HG03064 (cell line): ENCODE measurements at regions not wholly inside any gene's neighbourhood (a gene's known extent, or its start where the extent isn't known, plus 50 kb on each side); places are given as distances from the start of the nearest gene placed in this dataset.
"Not testable (repeated sequence)": the region's sequence is repeated elsewhere in the genome, so short reads cannot be mapped to it uniquely, and the experiment has no call there.

Source experiments
- ATAC-seq: cut with Tn5 transposase; IDR thresholded peaks from one replicate; pipeline ENCODE4 v1.9.1; 2021; ENCODE audit warnings: low read depth; ENCODE audit not compliant: unreplicated experiment

DNA sequence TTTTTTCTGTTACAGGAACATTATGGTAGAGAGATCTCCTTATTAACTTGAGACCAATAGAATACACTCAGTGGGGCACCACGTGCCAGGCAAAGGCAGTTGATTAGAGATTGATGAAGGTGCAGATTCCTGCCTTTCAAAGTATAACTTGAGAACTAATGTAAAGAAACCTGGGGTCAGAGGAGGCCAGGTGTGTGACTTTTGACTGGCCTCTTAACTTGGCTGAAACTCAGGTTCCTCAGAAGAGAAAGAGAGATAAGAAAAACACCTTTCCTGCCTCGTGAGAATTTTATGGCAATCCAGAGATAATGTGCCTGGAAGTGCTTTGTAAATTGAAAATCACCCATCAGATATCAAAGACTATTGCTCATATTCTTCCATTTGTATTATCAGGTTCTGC is 110.7 kb upstream of the GZMB start:
- ATAC-seq: no peak

DNA sequence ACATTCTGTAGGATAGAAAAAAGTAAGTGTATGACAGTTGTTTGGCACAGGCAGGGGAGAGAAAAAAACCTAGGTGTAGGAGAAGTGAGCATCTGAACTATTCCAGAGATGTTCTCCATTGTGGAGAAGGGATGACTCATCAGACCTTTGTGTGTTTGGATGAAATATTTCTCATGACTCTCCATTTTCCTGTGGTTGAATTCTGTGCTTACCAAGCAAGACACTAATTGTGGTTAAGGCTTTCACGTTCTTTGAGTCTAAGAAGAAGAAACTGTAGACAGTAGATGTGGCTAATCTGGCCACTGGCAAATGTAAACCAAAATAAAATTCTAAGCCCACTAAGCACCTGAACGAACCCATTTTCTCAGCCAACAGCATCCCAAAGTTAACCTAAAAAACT is 107.9 kb upstream of the GZMB start:
- ATAC-seq: no peak

DNA sequence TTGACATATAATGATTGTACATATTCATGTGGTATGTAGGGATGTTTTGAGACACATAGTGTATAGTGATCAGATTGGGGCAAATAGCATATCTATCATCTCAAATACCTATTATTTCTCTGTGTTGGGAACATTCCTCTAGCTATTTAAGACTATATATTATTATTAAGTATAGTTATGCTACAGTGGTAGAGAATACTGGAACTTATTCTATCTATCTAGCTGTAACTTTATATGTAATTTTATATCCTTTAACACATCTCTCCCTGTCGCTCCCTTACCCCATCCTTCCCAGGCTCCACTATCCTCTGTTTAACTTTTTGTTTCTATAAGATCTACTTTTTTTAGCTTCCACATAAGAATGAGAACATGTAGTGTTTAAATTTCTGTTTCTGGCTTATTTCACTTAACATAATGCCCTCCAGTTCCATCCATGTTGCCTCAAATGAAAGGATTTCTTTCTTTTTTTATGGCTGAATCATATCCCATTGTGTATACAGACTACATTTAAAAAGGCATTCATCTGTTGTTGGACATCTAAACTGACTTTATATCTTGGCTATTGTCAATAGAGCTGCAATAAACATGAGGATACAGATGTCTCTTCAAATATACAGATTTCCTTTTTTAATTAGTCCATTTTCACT is 102.1 kb upstream of the GZMB start:
- no peak for ATAC-seq

DNA sequence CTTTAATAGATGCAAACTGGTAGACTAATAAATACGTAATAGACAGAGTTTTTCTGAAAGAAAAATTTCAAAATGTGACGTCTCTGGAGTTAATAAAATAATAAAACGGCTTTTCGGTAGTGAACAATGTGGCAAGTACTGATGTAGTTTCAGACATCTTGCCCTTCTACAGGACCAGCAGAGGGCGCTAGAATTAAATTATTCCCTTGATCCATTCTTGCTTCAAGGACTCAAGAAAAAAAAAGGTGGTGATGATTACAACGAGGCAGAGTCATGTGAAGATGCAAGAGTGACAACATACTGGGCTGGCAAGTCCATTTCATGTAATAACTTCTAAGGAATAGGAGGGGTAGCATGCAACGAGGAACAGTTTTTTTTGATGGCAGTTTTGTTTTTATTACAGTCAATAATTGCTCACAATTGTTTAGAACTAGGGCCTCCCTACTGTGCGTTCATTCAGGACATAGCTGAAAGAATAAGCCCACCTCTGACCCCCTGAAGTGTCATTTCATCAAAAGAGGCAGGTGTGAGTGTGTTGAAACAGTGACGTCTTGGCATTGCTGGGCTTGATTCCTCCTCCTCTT is 101.0 kb upstream of the GZMB start:
- no peak for ATAC-seq

DNA sequence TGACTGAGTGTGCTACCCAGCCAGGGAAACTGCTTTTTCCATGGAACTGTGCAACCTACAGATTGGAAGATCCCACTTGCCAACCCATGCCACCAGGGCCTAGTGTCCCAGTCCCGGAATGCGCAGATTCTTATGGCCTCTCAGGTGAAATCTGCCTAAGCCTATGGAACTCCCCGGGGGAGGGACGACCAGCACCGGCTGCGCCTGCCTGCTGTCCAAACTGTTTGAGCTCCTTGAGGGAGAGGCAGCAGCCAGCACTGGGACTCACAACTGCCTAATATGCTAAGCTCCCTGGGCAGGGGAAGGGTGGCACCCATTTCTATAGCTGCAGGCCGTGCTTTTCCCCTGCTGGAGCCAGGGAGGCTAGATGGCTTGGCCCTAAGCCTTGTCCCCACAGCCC is 92.5 kb upstream of the GZMB start:
- ATAC-seq: no peak

DNA sequence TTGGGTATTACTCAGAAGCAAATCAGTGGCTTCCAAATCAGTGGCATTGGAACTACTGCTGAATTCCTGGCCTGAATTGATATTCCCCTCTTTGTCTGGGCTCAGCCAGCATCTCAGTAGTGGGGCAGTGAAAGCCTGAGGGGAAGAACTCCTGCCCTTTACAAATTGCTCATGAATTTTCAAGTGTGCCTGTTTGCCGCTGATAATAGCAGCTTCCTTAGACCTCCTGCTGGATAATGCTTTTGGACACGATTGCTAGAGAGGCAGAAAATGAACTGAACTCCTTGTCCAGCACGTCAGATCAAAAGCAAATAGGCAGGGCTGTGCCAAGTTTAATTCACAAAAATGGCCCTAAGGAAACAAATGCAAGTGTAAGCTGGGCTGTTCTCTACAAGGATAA is 91.3 kb upstream of the GZMB start:
- ATAC-seq: no peak

DNA sequence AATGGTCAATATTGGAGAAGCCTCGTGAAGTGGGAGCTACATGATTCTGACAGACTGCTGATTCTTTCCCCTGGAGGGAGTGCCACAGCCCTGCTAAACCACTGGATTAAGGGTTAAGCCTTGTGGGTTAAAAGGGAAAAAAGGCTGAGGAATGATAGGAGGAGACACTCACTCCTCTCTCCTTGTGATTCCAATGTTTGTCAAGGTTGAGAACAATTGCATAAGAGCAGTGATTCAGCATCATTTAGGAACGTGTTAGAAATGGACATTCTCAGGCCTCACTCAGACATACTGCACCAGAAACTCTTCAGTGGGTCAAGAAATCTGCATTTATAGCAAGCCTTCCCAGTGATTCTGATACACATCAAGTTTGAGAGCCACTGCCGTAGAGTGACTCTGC is 87.8 kb upstream of the GZMB start:
- ATAC-seq: no peak

DNA sequence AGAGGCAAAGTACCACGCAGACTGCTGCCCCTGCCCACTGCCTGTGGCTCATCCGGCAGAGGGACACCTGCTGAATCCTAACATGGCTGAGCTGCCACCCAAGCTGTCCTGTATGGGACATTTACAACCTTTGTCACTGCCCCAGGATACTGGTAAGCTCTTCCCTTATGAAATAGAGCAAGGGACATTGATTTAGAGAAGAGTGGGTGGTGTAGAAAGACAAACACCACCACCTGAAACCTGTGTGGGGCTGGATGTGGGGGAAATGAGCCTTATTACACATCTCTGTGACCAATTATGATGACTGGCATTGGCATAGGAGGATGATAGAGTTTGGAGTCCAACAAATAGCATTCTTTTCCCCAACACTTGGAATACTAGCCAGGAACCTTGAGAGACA is 81.2 kb upstream of the GZMB start:
- no peak for ATAC-seq

DNA sequence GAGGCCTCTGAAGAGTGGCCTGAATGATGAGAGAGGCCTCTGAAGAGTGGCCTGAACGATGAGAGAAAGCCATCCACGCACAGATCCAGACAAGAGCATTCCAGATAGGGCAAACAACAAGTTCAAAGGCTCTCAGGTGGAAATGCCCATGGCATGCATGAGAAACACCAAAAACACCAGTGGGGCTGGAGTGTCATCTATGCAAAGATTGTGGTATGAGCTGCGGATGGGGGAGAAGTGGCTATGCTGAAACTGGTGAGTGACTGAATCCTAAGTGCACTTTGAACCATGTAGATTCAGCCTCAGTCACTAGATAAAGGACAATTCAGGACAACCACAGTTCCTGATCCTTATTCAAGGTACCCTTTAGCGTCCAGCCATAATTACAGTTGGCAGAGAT is 79.4 kb upstream of the GZMB start:
- ATAC-seq: no peak

DNA sequence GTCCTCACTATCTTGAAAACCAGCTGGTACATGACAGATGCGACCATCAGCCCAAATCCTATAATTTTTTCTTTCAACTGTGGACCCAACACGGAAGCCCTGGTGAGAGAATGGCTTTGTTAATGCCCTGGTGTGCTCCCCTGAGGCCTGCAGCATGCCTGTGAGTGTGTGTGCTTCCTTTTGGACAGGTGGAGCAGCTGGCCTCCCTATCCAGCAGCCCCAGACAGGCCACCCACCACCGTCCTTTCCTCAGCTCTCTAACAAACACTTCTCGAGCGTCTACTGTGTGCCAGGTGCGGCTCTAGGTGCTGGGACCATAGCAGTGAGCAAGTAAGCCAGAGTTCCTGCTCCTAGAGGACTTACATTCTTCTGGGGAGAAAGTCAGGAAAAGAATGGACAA is 78.9 kb upstream of the GZMB start:
- no peak for ATAC-seq

DNA sequence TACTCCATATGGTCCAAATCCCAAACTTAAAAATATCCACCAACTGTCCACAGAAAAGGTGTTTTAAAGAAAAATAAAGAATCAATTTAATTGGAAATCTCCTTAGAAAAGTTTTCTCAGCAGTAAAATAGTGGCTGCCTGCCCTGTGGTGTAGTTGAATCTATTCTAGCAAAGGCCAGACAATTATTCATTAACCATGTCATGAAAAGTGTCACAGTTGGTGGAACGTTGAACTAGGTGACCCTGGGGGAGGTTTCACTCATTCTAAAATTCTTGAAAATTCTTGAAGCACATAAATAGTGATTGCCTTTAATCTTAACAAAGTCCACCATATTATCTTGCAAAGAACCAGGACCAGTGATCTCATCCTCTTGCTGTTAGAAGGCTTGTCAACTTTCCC is 78.4 kb upstream of the GZMB start:
- ATAC-seq: no peak

DNA sequence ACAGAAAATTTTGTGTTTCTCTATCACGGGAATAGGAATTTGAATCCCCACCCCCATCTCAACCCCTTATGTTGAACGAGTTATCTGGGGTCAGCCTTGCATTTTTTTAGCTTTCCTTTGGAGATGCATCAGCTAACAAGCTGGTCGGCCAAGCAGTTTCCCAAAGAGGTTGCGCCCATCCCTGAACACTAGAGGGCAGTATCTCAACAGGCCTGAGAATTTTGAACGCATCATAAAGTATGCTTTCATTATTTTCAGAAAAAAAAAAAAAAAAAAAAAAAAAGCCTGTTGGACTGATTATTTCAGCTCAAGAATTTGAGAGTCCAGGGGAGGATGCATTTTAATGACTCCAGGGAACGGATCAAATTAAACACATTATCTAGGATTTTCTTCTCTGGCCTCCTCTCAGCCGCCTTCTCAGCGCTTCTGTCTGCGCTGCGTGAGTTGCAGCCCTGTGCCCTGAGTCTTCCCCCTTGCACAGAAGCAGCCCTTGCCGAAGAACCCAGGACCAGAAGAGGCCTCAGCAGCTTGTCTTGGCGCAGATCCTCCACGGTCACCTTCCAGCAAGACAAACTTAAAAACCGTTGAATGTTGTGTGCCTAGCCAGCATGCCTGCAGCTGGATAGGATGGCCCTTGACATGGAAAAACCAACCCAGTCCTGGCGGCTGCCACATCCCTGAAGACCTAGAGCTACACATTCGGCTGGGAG is 76.6 kb upstream of the GZMB start:
- ATAC-seq: no peak

DNA sequence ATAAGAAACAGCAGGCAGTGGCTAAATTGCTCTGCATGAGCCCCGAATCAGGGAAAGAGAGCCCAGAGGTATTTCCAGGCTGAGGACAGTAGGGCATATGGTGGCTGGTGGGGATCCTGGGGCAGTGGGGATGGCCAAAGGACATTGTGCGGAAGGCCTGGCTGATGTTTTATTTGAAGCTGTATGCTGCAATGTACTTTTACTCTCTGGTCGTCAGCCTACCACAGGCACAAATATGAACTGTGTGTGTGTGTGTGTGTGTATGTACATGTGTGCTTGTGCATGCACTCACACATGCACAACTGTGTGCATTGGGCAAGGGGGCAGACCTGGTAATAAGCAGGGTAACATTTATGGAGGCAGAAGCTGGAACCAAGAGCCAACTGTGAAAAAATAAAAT is 74.7 kb upstream of the GZMB start:
- no peak for ATAC-seq

DNA sequence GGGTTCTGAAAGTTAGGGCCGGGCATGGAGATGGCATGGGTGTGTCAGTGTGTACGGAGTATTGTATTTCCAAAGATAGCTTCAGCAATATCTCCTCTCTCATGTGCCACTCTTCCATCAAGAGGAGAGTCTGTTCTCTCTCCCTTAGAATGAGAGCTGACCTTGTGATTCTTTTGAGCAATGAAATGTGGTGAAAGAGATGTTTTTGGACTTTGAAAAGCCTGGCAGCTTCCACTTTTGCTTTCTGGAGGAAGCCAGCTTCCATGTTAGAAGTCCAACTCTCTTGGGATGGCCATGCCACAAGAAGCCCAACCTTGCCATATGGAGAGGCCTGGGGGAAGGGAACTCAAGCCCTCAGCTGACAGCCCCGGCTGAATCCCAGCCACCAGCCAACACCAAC is 72.4 kb upstream of the GZMB start:
- no peak for ATAC-seq

DNA sequence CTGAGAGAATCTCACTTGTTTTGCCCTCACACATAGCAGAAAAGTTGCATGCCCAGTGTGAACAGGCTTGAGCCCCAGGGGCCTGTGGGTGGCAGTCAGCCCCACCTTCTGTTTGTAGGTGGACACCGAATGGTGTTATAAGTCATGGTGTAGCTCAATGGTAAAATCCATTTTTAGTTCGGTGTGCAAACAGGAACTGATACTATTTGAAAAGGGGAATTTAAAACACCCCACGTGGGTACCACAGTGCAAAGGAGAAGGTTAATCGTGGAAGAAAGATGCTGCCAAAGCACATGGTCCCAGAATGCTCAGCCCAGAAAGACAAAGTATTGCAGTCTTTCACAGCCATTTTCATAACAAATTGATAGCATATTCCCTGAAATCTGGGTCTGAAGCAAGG is 71.8 kb upstream of the GZMB start:
- ATAC-seq: peak; percentile 64

DNA sequence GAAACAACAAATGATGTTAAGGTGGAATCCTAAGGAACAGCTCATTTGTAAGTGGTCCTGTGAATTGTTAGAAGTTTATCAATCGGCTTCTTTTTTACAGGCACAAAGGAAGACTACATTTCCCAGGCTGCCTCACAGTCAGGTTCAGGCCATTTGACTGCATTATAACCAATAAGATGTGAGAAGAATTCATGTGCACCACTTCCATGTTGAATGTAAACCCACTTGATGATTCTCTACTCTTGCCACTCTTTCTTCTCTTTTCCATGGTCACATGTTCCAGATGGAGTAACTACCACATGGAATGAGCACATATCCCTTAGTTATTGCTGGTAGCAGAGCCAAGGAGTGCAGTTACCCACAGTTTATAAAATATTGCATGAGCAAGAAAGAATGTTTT is 67.1 kb upstream of the GZMB start:
- no peak for ATAC-seq

DNA sequence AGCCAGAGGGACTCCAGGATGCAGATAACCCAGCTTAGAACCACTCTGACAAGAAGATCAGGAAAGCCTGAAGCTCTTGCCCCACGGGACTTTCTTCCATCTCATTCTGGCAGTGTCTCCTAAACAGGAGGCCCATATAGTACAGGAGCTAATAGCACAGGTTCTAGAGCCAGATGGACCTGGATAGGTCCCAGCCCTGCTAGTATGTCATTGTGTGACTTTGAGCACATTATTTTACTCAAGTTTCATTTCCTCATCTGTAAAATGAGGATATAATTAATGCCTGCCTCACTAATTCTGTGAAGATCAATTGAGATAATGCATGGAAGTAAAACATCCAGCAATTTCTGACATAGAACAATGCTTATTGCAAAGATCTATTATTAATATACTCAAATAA is 66.5 kb upstream of the GZMB start:
- ATAC-seq: no peak

DNA sequence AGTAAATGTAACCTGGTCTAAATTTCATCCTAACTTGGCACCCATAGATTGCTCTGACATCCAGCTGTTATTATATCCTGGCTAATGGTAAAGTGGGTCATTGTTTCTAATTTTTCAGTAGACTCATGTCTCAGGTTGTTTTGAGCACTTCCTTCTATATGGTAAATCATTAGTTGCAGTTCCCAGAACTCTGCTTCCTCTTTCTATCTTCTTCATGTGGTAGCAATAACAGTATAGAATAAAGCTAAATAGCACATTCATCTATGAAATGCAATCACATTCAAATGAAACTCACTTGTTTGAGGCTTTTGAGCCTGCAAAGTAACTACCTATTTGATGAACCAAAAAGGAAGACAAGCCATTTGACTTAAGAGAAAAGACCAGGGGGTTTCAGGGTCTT is 65.1 kb upstream of the GZMB start:
- ATAC-seq: peak; percentile 60

DNA sequence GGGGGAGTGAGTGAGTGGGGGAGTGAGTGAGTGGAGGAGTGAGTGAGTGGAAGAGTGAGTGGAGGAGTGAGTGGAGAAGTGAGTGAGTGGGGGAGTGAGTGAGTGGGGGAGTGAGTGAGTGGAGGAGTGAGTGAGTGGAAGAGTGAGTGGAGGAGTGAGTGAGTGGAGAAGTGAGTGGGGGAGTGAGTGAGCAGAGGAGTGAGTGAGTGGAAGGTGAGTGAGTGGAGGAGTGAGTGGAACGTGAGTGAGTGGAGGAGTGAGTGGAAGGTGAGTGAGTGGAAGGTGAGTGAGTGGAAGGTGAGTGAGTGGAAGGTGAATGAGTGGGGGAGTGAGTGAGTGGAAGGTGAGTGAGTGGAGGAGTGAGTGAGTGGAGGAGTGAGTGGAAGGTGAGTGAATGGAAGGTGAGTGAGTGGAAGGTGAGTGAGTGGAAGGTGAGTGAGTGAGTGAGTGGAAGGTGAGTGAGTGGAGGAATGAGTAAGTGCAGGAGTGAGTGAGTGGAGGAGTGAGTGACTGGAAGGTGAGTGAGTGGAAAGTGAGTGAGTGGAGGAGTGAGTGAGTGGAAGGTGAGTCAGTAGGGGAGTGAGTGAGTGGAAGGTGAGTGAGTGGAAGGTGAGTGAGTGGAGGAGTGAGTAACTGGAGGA is 62.4 kb upstream of the GZMB start:
- not testable (repeated sequence) for ATAC-seq

DNA sequence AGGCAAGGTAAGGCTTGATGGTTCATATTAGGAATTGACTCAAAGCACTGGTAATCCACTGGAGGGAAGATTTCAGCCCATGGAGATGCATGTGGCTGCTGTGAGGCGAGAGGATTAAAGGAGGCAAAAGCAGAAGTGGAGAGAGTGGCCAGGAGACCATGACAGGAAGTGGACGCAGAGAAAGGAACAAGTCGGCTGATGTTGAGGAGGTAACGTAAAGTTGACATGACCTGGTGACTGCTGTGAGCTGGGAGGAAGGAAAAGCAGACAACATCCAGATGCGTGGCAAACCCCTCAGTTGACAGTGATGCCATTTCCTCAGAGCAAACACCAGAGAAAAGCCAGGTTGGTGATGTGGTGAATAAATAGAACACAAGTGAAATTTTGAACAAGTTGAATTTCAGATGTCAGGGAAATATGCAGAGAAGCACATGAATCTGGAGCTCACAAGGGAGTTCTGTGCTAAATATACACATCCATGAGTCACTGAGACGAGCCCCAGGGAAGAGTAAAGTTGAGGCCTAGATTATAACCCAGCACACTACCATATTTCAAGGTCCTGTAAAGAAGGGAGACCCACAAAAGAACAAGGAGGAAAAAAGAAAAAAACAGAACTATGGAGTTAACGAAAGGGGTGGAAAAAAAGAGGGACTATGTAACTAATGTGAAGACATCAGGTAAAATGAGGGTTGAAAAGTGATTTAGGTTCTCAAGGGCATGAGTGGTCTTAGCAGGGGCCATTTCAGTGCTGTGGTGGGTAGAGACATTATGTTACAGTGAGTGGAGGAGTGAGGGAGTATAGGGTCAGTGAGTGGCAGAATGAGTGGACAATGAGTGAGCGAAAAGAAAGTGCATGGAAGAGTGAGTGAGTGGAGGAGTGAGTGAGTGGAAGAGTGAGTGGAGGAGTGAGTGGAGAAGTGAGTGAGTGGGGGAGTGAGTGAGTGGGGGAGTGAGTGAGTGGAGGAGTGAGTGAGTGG is 61.6 kb upstream of the GZMB start:
- ATAC-seq: peak; percentile 44

DNA sequence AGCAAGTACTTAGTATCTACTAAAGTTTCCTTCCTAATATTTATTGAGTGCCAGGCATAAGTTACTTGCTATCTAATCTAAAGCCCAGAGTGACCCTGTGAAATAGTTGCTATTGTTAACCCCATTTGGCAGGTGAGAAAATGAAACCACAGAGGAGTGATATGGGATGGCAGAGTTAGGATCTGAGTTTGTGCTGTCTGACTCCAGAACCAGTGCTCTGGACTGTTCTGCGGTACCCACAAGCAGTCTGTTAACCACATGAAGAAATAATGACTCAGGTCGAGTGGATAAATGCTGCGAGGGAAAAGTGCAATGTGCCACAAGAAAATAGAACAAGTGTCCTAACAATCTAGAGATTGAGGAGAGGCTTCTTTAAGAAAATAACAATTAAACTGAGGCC is 60.7 kb upstream of the GZMB start:
- ATAC-seq: no peak
